Lower lobe of right lung (tissue), 2 donors: ENCODE measurements at regions not wholly inside any gene's neighbourhood (a gene's known extent, or its start where the extent isn't known, plus 50 kb on each side); places are given as distances from the start of the nearest gene placed in this dataset.
"Not testable (repeated sequence)": the region's sequence is repeated elsewhere in the genome, so short reads cannot be mapped to it uniquely, and the experiment has no call there.

Experiments used
- ATAC-seq, 2 donors: fragments of 200-7000 bp; cut with Tn5 transposase; one replicate each; pipeline ENCODE4 v1.9.1; 2020 to 2022; ENCODE audit warnings: mild to moderate bottlenecking in 2 of 2, moderate library complexity in 2 of 2
- DNase-seq: peaks from one replicate; pipeline ENCODE4 v3.0.0-alpha.2; 2020
- H3K27ac ChIP-seq: fragments of 200-600 bp; one replicate; pipeline ENCODE4 v1.8.0; 2022
- H3K27me3 ChIP-seq: fragments of 200-600 bp; one replicate; pipeline ENCODE4 v1.8.0; 2022; ENCODE audit warnings: low read depth
- H3K36me3 ChIP-seq: fragments of 200-600 bp; one replicate; pipeline ENCODE4 v1.8.0; 2022; ENCODE audit warnings: mild to moderate bottlenecking
- H3K4me1 ChIP-seq: fragments of 200-600 bp; one replicate; pipeline ENCODE4 v1.8.0; 2022
- H3K4me3 ChIP-seq: fragments of 200-600 bp; one replicate; pipeline ENCODE4 v1.8.0; 2022; ENCODE audit warnings: mild to moderate bottlenecking
- H3K9me3 ChIP-seq: fragments of 200-600 bp; one replicate; pipeline ENCODE4 v1.8.0; 2022
- intact Hi-C: fragments of 100-400 bp; cut with DNase I; formaldehyde crosslinking; loops from one replicate; pipeline ENCODE4 v1.11.0; 2022
- TF ChIP-seq, protein P1 (sequence below): fragments of 200-600 bp; IDR thresholded peaks from one replicate; pipeline ENCODE4 v1.8.0; 2022; ENCODE audit warnings: antibody characterized with exemption, mild to moderate bottlenecking
- donor health status: DM: no; HTN: yes; CAD: no; lungs with severe emphysema.

GRCh38 chr7:5121256-5121655 lies 68.8 kb upstream of the WIPI2 start:
- DNase-seq, H3K9me3 ChIP-seq: not testable (repeated sequence)

DNA sequence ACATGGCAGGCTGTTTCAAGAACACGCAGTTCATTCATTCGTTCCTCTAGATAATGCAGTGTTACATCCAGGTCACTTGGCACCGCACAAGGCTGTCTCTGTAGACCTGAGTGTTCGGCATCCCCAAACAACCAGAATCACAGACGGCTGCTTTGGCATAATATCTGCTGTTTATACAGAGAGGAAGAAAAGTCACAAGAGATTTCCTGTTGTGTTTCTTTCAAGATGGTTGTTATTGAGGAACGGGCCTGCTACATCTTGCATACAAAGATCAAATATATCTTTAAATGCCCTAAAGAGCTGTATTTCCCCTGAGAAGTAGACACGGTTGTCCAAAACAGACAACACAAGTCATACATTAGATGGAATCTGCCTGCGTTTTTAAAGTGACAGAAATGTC lies 58.8 kb upstream of the WIPI2 start:
- H3K4me1 ChIP-seq, ATAC-seq, H3K27me3 ChIP-seq, H3K27ac ChIP-seq, intact Hi-C loops, H3K36me3 ChIP-seq, H3K9me3 ChIP-seq, DNase-seq, H3K4me3 ChIP-seq: not testable (repeated sequence)

More at GRCh38 chr7:5121256-5121655, 68.8 kb upstream of the WIPI2 start:
- H3K27me3 ChIP-seq, H3K4me3 ChIP-seq, intact Hi-C loops, H3K36me3 ChIP-seq, H3K27ac ChIP-seq, ATAC-seq, H3K4me1 ChIP-seq: not testable (repeated sequence)

DNA sequence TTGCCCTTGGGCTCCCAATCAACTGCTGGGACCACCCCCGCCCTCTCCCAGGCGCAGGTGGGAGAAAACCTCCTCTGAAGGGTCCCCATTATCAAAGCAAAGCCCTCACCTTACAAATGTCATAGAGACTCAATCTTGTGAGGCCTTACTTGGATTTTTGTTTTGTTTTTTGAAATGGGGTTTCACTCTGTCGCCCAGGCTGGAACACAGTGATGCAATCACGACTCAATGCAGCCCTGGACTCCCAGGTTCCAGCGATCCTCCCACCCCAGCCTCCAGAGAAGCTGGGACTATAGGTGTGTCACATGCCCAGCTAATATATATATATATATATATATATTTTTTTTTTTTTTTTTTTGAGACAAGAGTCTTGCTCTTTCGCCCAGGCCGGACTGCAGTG lies 57.5 kb upstream of the WIPI2 start:
- Histone ChIP-seq H3K27ac (no peak overlapping the region), H3K9me3 (no peaks in the 10 kb centered on the region), H3K27me3 (no peaks in the 10 kb centered on the region), H3K36me3 (no peaks in the 10 kb centered on the region), H3K4me3 (no peak overlapping the region), H3K4me1 (no peaks in the 10 kb centered on the region)
- intact Hi-C loops, result no loop called here
- TF ChIP-seq, protein P1, sequence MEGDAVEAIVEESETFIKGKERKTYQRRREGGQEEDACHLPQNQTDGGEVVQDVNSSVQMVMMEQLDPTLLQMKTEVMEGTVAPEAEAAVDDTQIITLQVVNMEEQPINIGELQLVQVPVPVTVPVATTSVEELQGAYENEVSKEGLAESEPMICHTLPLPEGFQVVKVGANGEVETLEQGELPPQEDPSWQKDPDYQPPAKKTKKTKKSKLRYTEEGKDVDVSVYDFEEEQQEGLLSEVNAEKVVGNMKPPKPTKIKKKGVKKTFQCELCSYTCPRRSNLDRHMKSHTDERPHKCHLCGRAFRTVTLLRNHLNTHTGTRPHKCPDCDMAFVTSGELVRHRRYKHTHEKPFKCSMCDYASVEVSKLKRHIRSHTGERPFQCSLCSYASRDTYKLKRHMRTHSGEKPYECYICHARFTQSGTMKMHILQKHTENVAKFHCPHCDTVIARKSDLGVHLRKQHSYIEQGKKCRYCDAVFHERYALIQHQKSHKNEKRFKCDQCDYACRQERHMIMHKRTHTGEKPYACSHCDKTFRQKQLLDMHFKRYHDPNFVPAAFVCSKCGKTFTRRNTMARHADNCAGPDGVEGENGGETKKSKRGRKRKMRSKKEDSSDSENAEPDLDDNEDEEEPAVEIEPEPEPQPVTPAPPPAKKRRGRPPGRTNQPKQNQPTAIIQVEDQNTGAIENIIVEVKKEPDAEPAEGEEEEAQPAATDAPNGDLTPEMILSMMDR, result no peak
- no peak for ATAC-seq
- DNase-seq, result no peak

- Histone ChIP-seq H3K27ac (no peak overlapping the region), H3K4me3 (no peak overlapping the region), H3K36me3 (no peaks in the 10 kb centered on the region), H3K27me3 (no peaks in the 10 kb centered on the region), H3K9me3 (no peaks in the 10 kb centered on the region), H3K4me1 (no peaks in the 10 kb centered on the region)
- intact Hi-C loops, result no loop called here
- ATAC-seq (peak; percentile 41 to 59), DNase-seq (no peak)
- TF ChIP-seq, protein P1, result peak; percentile 34
These were observed 50.0 kb upstream of the WIPI2 start for GRCh38 chr7:5139998-5140397.
